ENCODE measurements at regions not wholly inside any gene's neighbourhood (a gene's known extent, or its start where the extent isn't known, plus 50 kb on each side); places are given as distances from the start of the nearest gene placed in this dataset.

DNA sequence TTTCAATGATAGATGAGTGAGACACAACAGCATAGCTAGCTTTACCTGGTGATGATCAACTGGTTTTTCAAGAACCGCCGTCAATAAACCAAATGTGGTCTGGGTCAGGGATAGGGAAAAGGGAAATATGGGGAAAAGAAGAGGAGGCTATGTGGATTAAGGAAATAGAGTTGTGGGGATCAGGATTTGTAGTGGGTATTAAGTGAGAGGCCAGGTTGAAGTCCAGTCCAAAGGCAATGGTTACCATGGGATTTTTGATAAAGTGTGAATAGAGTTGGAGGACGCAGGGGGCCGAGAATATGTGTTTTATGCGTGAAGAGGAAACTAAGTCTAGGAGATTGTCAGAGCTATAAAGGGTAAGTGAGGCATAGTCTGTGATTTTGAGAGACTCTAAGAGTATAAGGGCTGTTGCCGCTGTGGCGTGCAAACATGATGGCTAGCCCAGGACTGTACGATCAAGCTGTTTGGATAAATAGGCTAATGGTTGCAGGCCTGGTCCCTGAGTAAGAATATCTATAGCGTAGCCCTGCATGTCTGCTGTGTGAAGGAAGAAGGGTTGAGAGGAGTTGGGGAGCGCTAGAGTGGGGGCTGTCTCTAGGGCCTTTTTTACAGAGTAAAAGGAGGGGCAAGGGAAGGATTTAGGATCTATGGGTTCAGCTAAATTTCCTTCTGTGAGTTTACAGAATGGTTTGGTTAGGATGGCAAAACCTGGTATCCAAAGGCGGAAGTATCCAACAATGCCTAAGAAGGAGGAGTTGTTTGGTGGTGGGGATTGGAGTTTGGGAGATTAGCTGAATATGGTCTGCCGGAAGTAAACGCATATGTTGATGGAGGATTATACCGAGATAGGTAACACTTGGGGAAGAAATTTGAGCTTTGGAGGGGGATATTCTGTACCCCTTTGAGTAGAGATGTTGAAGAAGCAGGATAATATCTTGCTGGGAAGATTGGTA, 749.7 kb upstream of the ADGRB3 start (continued):
- TF ChIP-seq FOXM1 (IDR thresholded peaks at IDR 0.05; ENCODE audit: low read depth) (no peak), FOXM1 (CRISPR knock-in tag; IDR thresholded peaks at IDR 0.05; ENCODE audit: low read depth) (no peak), TCF7 (IDR thresholded peaks at IDR 0.05; ENCODE audit: borderline replicate concordance) (0 out of 2 replicates have a peak, but pooled peaks have one; percentile 7), MGA (IDR thresholded peaks at IDR 0.05) (no peak), ZNF445 (CRISPR knock-in tag; IDR thresholded peaks at IDR 0.05; ENCODE audit: low read depth) (no peak), TEAD4 (IDR thresholded peaks at IDR 0.05; ENCODE audit: low read length) (no peak), TEAD4 (CRISPR knock-in tag; IDR thresholded peaks at IDR 0.05; ENCODE audit: borderline replicate concordance) (no peak), E2F8 (IDR thresholded peaks at IDR 0.05; ENCODE audit: low read depth, partially characterized antibody) (no peak), GTF2E2 (tag; IDR thresholded peaks at IDR 0.05) (0 out of 2 replicates have a peak, but pooled peaks have one; percentile 11), E2F3 (CRISPR knock-in tag; IDR thresholded peaks at IDR 0.05) (no peak)
- TF ChIP-seq, protein P1, sequence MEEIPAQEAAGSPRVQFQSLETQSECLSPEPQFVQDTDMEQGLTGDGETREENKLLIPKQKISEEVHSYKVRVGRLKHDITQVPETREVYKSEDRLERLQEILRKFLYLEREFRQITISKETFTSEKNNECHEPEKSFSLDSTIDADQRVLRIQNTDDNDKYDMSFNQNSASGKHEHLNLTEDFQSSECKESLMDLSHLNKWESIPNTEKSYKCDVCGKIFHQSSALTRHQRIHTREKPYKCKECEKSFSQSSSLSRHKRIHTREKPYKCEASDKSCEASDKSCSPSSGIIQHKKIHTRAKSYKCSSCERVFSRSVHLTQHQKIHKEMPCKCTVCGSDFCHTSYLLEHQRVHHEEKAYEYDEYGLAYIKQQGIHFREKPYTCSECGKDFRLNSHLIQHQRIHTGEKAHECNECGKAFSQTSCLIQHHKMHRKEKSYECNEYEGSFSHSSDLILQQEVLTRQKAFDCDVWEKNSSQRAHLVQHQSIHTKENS (CRISPR knock-in tag; IDR thresholded peaks at IDR 0.05) = 0 out of 2 replicates have a peak, but pooled peaks have one; percentile 7

Measured in K562 (cell line).